ENCODE measurements at regions not wholly inside any gene's neighbourhood (a gene's known extent, or its start where the extent isn't known, plus 50 kb on each side); places are given as distances from the start of the nearest gene placed in this dataset.

DNA sequence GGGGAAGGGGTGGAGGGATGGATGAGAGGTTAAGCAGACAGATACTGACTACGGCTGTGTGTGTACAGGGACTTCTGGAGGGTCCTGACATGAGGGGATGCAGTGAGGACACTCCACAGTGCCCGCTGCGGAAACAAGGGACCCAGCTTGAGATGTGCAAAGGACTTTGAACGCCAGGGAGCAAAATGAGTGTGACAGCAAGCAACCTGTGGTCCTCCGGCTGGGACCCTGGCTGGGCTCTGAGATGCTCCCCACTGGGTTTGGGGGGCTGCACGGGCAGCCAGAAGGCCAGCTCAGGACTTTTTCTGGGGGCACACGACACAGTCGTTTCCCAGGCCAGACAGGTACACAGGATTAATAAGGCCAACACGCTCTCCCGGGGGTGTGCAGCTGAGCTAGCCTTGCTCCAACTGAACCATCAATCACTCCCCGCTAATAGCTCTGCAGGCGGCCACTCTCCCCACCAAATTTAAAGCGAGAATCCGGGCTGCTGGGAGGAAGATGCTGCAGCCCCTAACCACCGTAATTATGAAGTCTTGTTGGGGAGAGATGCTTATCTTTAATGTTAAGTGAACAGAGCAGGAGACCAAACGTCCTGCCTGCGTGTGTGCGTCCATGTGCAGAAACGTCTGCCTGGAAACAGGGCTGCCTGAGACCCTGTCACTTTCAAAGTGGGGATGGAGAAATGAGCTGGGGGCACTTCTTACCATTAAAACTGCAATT lies 51.6 kb upstream of the DLK1 start:
- H3K27ac ChIP-seq (ENCODE audit: low read depth, low read length), result no peak overlapping the region
- 74% methylated on average over 19 of the region's 19 CpGs for WGBS
- peaks cover 19% of the 10 kb centered on the region for H3K4me1 ChIP-seq (ENCODE audit: insufficient read depth, low read length)
- no peaks in the 10 kb centered on the region for H3K36me3 ChIP-seq (ENCODE audit: insufficient read depth, low read length)
- H3K27me3 ChIP-seq (ENCODE audit: insufficient read depth, low read length), result peaks cover 22% of the 10 kb centered on the region
- H3K4me3 ChIP-seq (ENCODE audit: low read length), result no peak overlapping the region
- H3K9me3 ChIP-seq (ENCODE audit: insufficient read depth, low read depth, low read length), result no peaks in the 10 kb centered on the region
- H3K9ac ChIP-seq (ENCODE audit: low read depth, low read length), result no peak overlapping the region

GRCh38 chr14:100675699-100676684 lies 50.7 kb upstream of the DLK1 start:
- H3K27ac ChIP-seq (ENCODE audit: low read depth, low read length), result no peak overlapping the region
- H3K36me3 ChIP-seq (ENCODE audit: insufficient read depth, low read length), result no peaks in the 10 kb centered on the region
- no peak overlapping the region for H3K9ac ChIP-seq (ENCODE audit: low read depth, low read length)
- H3K9me3 ChIP-seq (ENCODE audit: insufficient read depth, low read depth, low read length), result no peaks in the 10 kb centered on the region
- peaks cover 19% of the 10 kb centered on the region for H3K4me1 ChIP-seq (ENCODE audit: insufficient read depth, low read length)
- H3K27me3 ChIP-seq (ENCODE audit: insufficient read depth, low read length), result peaks cover 22% of the 10 kb centered on the region
- WGBS, result 80% methylated on average over 20 of the region's 20 CpGs
- no peak overlapping the region for H3K4me3 ChIP-seq (ENCODE audit: low read length)
